ENCODE measurements at regions not wholly inside any gene's neighbourhood (a gene's known extent, or its start where the extent isn't known, plus 50 kb on each side); places are given as distances from the start of the nearest gene placed in this dataset.

- DNase-seq (ENCODE audit: low spot score) = no peak
- no peak for TF ChIP-seq CTCF (IDR thresholded peaks at IDR 0.05)
- Histone ChIP-seq H3K4me3 (no peak overlapping the region), H3K27ac (no peak overlapping the region)
Measured at GRCh38 chr1:106620521-106620954, 435.9 kb upstream of the PRMT6 start.

- no peak for TF ChIP-seq CTCF (IDR thresholded peaks at IDR 0.05)
Measured at GRCh38 chr1:106621853-106622252, 434.6 kb upstream of the PRMT6 start.

GRCh38 chr1:106637566-106637965, 418.9 kb upstream of the PRMT6 start:
- TF ChIP-seq CTCF (IDR thresholded peaks at IDR 0.05) = no peak
- no peak for DNase-seq (ENCODE audit: low spot score)
- Histone ChIP-seq H3K4me3 (no peak overlapping the region), H3K27ac (no peak overlapping the region)

More at GRCh38 chr1:106621853-106622252, 434.6 kb upstream of the PRMT6 start:
- DNase-seq (ENCODE audit: low spot score) = no peak
- H3K27ac ChIP-seq = no peak overlapping the region
- H3K4me3 ChIP-seq = no peak overlapping the region

- Histone ChIP-seq H3K27ac (no peak overlapping the region), H3K4me3 (no peak overlapping the region)
- no peak for DNase-seq (ENCODE audit: low spot score)
- TF ChIP-seq CTCF (IDR thresholded peaks at IDR 0.05) = no peak
Measured at GRCh38 chr1:106646261-106646784, 410.2 kb upstream of the PRMT6 start.

- no peak overlapping the region for H3K27ac ChIP-seq
- no peak for TF ChIP-seq CTCF (IDR thresholded peaks at IDR 0.05)
- H3K4me3 ChIP-seq = no peak overlapping the region
- no peak for DNase-seq (ENCODE audit: low spot score)
Measured at GRCh38 chr1:106646816-106647215, 409.7 kb upstream of the PRMT6 start.

- Histone ChIP-seq H3K27ac (no peak overlapping the region), H3K4me3 (no peak overlapping the region)
- TF ChIP-seq CTCF (IDR thresholded peaks at IDR 0.05) = no peak
- no peak for DNase-seq (ENCODE audit: low spot score)
Measured at GRCh38 chr1:106651028-106651762, 405.3 kb upstream of the PRMT6 start.

All from coronary artery (tissue), 2 donors.